ENCODE measurements at regions not wholly inside any gene's neighbourhood (a gene's known extent, or its start where the extent isn't known, plus 50 kb on each side); places are given as distances from the start of the nearest gene placed in this dataset.

DNA sequence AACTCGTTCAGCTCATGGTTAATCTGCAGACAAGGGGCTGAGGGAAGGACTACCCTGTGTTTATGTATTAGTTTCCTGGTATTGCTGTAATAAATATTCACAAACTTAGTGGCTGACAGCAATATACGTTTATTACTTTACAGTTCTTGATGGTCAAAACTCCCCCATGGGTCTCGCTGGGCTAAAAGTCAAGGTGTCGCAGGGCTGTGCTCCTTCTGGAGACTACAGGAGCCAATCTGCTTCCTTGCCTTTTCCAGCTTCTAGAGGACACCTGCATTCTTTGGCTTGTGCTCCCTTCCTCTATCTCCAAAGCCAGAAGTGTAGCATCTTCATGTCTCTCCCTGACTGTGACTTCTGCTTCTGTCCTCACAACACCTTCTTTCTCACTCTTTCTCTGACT, 653.8 kb upstream of the RIOK2 start:
- Histone ChIP-seq H3K27me3 (ENCODE audit: control insufficient read depth in 1 of 2, insufficient read depth in 2 of 2, low read length in 2 of 2) (no peaks in the 10 kb centered on the region), H3K9me3 (ENCODE audit: control insufficient read depth in 1 of 2, low read length in 2 of 2) (no peaks in the 10 kb centered on the region), H3K4me3 (ENCODE audit: low read depth in 1 of 2, low read length in 2 of 2) (no peak overlapping the region), H3K9ac (ENCODE audit: low read depth in 1 of 2, low read length in 2 of 2) (no peak overlapping the region), H3K4me1 (ENCODE audit: control insufficient read depth in 1 of 2, insufficient read depth in 2 of 2, low read length in 2 of 2) (peaks cover 17 to 42% of the 10 kb centered on the region in 2 donors), H3K27ac (ENCODE audit: low read depth, low read length) (no peak overlapping the region), H3K36me3 (ENCODE audit: control insufficient read depth in 1 of 2, insufficient read depth in 2 of 2, low read length in 2 of 2) (no peaks in the 10 kb centered on the region)

DNA sequence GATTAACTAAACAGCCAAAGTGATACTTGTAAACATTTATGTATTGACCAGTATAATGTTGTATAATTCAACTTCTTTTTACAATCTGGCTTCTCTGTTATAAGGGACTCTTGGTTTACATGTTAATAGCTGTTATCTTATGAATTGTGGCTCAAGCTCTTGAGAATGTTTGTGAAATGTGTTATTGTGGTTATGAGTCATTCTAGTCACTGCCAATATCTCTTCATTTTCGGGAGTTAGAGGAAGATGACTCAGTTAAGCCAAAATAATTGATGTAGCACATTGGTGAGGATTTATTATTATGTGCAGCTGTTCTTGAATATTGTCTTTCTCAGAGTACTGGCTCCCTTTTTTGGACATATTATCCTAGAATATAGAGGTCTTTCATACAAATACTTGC, 655.2 kb upstream of the RIOK2 start:
- no peaks in the 10 kb centered on the region for H3K9me3 ChIP-seq (ENCODE audit: control insufficient read depth in 1 of 2, low read length in 2 of 2)
- no peak overlapping the region for H3K4me3 ChIP-seq (ENCODE audit: low read depth in 1 of 2, low read length in 2 of 2)
- H3K36me3 ChIP-seq (ENCODE audit: control insufficient read depth in 1 of 2, insufficient read depth in 2 of 2, low read length in 2 of 2) = no peaks in the 10 kb centered on the region
- no peak overlapping the region for H3K9ac ChIP-seq (ENCODE audit: low read depth in 1 of 2, low read length in 2 of 2)
- H3K4me1 ChIP-seq (ENCODE audit: control insufficient read depth in 1 of 2, insufficient read depth in 2 of 2, low read length in 2 of 2) = peaks cover 17 to 34% of the 10 kb centered on the region in 2 donors
- no peaks in the 10 kb centered on the region for H3K27me3 ChIP-seq (ENCODE audit: control insufficient read depth in 1 of 2, insufficient read depth in 2 of 2, low read length in 2 of 2)
- no peak overlapping the region for H3K27ac ChIP-seq (ENCODE audit: low read depth, low read length)

DNA sequence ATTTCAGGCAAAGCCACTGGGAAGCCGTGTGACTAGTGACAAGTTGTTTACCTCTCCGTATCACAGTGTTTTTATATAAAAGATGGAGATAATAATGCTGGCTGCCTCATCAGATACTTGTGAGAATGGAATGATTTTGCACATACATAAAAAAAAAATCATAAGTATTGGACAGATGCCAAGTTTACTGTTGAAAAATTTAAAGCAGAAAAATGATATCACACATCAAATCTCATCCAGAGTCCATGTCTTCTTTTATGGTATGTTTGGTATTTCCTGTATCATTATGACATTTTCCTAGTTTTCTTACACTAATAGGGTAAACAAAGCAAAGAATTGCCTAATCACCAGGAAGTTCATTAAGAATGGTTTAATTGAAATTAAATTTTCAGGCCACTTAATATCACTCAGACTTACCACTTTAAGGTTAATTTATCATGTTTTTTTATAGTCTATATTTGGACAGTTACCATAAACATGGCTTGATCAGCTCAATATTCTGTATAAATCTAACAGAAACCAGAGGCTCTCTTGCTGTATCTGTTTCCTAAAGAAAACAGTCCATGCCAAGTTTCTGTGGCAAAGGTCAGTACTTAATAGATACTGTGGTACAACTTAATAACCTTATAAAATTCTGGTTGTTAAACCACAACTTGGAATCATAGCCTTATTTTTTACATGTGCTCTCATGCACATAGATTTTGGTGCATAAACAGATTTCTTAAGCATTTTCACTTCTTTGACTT, 656.5 kb upstream of the RIOK2 start:
- Histone ChIP-seq H3K27ac (ENCODE audit: low read depth, low read length) (no peak overlapping the region), H3K36me3 (ENCODE audit: control insufficient read depth in 1 of 2, insufficient read depth in 2 of 2, low read length in 2 of 2) (no peaks in the 10 kb centered on the region), H3K4me3 (ENCODE audit: low read depth in 1 of 2, low read length in 2 of 2) (no peak overlapping the region), H3K4me1 (ENCODE audit: control insufficient read depth in 1 of 2, insufficient read depth in 2 of 2, low read length in 2 of 2) (peaks cover 10 to 24% of the 10 kb centered on the region in 2 donors), H3K27me3 (ENCODE audit: control insufficient read depth in 1 of 2, insufficient read depth in 2 of 2, low read length in 2 of 2) (no peaks in the 10 kb centered on the region), H3K9me3 (ENCODE audit: control insufficient read depth in 1 of 2, low read length in 2 of 2) (no peaks in the 10 kb centered on the region), H3K9ac (ENCODE audit: low read depth in 1 of 2, low read length in 2 of 2) (no peak overlapping the region)

DNA sequence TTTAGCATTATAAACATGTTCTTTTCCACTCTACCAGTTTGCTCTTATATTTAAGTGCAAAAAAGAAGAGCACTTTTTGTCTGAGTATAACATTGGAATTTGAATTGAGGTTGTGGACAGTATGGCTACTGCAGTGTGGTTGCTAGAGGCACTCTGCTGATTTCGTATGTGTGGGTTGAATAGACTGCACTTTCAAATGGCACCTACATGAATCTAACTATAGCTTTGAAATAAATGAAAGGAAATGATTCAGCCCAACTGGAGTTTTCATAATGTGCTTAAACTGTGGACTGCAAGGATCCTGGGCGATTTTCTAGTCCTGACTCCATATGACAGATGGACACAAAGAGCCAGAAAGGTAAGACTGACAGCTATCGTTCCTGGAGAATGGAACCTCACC, 657.6 kb upstream of the RIOK2 start:
- H3K27me3 ChIP-seq (ENCODE audit: control insufficient read depth in 1 of 2, insufficient read depth in 2 of 2, low read length in 2 of 2) = no peaks in the 10 kb centered on the region
- H3K27ac ChIP-seq (ENCODE audit: low read depth, low read length) = no peak overlapping the region
- no peak overlapping the region for H3K9ac ChIP-seq (ENCODE audit: low read depth in 1 of 2, low read length in 2 of 2)
- no peaks in the 10 kb centered on the region for H3K9me3 ChIP-seq (ENCODE audit: control insufficient read depth in 1 of 2, low read length in 2 of 2)
- no peaks in the 10 kb centered on the region for H3K36me3 ChIP-seq (ENCODE audit: control insufficient read depth in 1 of 2, insufficient read depth in 2 of 2, low read length in 2 of 2)
- H3K4me1 ChIP-seq (ENCODE audit: control insufficient read depth in 1 of 2, insufficient read depth in 2 of 2, low read length in 2 of 2) = peaks cover 10 to 24% of the 10 kb centered on the region in 2 donors
- no peak overlapping the region for H3K4me3 ChIP-seq (ENCODE audit: low read depth in 1 of 2, low read length in 2 of 2)

DNA sequence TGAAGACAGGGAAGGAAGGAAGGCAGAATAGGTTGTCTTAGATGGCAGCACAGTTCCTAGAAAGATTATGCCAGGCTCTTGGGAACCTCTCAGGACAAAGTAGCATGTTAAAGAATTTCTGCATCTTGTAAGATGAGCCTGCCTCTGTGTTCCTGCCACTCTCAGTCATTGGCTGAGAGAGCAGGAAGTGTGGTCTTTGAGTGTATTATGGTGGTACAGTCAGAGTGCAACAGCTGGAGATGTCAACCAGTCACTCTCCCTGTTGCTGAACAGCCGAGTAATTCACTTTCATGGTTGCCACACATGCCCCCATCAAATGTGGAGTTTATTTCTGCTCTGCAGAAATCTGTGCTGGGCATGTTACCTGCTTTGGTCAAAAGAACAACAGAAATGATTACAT, 659.6 kb upstream of the RIOK2 start:
- Histone ChIP-seq H3K9me3 (ENCODE audit: control insufficient read depth in 1 of 2, low read length in 2 of 2) (no peaks in the 10 kb centered on the region), H3K27ac (ENCODE audit: low read depth, low read length) (no peak overlapping the region), H3K9ac (ENCODE audit: low read depth in 1 of 2, low read length in 2 of 2) (no peak overlapping the region)

DNA sequence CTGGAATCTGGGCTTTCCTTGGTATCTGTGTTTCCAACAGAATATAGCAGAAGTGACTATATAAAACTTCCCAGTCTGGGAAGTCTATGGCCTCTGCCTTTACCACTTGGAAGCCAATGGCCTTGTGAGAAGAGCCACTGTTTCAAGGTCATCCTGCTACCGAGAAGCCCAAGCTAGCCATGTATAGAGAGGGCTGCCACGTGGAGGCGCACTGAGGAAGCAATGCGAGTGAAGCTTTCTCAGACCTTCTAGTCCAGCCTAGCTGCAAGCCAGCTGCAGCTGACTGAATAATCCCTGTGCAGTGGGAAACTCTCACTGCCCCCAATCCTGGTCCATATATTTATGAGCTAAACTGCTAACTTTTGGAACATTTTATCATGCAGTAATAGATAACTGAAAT, 661.8 kb upstream of the RIOK2 start:
- H3K36me3 ChIP-seq (ENCODE audit: control insufficient read depth in 1 of 2, insufficient read depth in 2 of 2, low read length in 2 of 2) = no peaks in the 10 kb centered on the region
- no peak overlapping the region for H3K27ac ChIP-seq (ENCODE audit: low read depth, low read length)
- H3K9ac ChIP-seq (ENCODE audit: low read depth in 1 of 2, low read length in 2 of 2) = no peak overlapping the region
- no peaks in the 10 kb centered on the region for H3K9me3 ChIP-seq (ENCODE audit: control insufficient read depth in 1 of 2, low read length in 2 of 2)
- H3K27me3 ChIP-seq (ENCODE audit: control insufficient read depth in 1 of 2, insufficient read depth in 2 of 2, low read length in 2 of 2) = no peaks in the 10 kb centered on the region
- peaks cover 0 to 9% of the 10 kb centered on the region in 2 donors for H3K4me1 ChIP-seq (ENCODE audit: control insufficient read depth in 1 of 2, insufficient read depth in 2 of 2, low read length in 2 of 2)
- H3K4me3 ChIP-seq (ENCODE audit: low read depth in 1 of 2, low read length in 2 of 2) = no peak overlapping the region

More for the DNA sequence above, 659.6 kb upstream of the RIOK2 start:
- peaks cover 10 to 24% of the 10 kb centered on the region in 2 donors for H3K4me1 ChIP-seq (ENCODE audit: control insufficient read depth in 1 of 2, insufficient read depth in 2 of 2, low read length in 2 of 2)
- H3K27me3 ChIP-seq (ENCODE audit: control insufficient read depth in 1 of 2, insufficient read depth in 2 of 2, low read length in 2 of 2) = no peaks in the 10 kb centered on the region
- H3K36me3 ChIP-seq (ENCODE audit: control insufficient read depth in 1 of 2, insufficient read depth in 2 of 2, low read length in 2 of 2) = no peaks in the 10 kb centered on the region
- no peak overlapping the region for H3K4me3 ChIP-seq (ENCODE audit: low read depth in 1 of 2, low read length in 2 of 2)

DNA sequence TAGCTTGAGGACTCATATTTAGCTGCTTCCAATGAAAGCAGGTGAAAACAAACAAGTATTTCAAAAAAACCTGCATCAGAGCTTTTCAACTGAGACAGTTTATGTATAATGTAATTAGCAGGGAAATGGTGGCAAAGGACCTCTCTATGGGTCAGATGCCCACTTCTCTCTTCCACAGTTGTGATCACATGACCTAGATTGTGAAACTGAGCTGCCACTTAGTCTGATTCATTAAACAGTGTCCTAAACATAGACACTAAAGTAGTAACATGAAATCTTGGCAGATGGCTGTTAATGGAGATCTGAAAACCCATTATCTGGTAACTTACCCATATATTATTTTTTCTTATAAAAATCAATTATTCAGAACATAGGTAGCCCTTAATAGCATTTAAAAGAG, 663.6 kb upstream of the RIOK2 start:
- H3K9ac ChIP-seq (ENCODE audit: low read depth in 1 of 2, low read length in 2 of 2) = no peak overlapping the region
- H3K4me1 ChIP-seq (ENCODE audit: control insufficient read depth in 1 of 2, insufficient read depth in 2 of 2, low read length in 2 of 2) = no peaks in the 10 kb centered on the region
- H3K9me3 ChIP-seq (ENCODE audit: control insufficient read depth in 1 of 2, low read length in 2 of 2) = no peaks in the 10 kb centered on the region

DNA sequence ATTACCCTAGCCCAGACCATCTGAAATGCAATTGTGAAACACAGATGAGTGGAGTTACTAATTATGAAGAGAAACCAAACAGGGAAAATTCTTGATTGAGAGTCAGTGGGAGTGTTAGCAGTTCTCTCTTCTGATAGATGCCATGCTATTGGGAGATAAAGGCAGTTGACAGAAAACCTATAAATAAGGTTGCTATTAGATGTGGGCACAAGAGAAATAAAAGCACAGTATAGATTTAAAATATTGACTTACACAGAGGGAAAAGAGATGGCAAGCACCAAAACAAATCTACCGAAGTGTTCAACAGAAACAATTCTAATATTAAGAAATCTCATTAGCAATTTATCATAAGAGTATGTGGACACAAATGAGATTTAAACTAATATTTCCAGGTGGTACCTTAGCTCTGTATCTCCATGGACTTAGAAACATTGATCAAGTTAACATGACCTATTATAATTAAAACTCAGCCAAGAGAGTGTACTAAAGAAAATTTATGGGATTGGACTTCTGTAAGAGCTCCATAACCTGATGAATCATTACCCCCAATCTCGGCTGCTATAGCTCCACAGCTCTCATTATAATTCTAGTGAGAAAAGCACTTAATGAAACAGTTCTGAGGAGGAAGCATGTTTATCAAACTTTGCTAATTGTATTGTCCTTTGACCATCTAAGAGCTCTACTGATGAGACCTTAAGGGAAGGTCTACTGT, 665.0 kb upstream of the RIOK2 start:
- H3K9ac ChIP-seq (ENCODE audit: low read depth in 1 of 2, low read length in 2 of 2) = no peak overlapping the region
- H3K4me3 ChIP-seq (ENCODE audit: low read depth in 1 of 2, low read length in 2 of 2) = no peak overlapping the region
- no peak overlapping the region for H3K27ac ChIP-seq (ENCODE audit: low read depth, low read length)
- H3K9me3 ChIP-seq (ENCODE audit: control insufficient read depth in 1 of 2, low read length in 2 of 2) = no peaks in the 10 kb centered on the region
- H3K27me3 ChIP-seq (ENCODE audit: control insufficient read depth in 1 of 2, insufficient read depth in 2 of 2, low read length in 2 of 2) = no peaks in the 10 kb centered on the region
- no peaks in the 10 kb centered on the region for H3K4me1 ChIP-seq (ENCODE audit: control insufficient read depth in 1 of 2, insufficient read depth in 2 of 2, low read length in 2 of 2)
- no peaks in the 10 kb centered on the region for H3K36me3 ChIP-seq (ENCODE audit: control insufficient read depth in 1 of 2, insufficient read depth in 2 of 2, low read length in 2 of 2)

More for the DNA sequence above, 663.6 kb upstream of the RIOK2 start:
- Histone ChIP-seq H3K27me3 (ENCODE audit: control insufficient read depth in 1 of 2, insufficient read depth in 2 of 2, low read length in 2 of 2) (no peaks in the 10 kb centered on the region), H3K36me3 (ENCODE audit: control insufficient read depth in 1 of 2, insufficient read depth in 2 of 2, low read length in 2 of 2) (no peaks in the 10 kb centered on the region), H3K27ac (ENCODE audit: low read depth, low read length) (no peak overlapping the region), H3K4me3 (ENCODE audit: low read depth in 1 of 2, low read length in 2 of 2) (no peak overlapping the region)

DNA sequence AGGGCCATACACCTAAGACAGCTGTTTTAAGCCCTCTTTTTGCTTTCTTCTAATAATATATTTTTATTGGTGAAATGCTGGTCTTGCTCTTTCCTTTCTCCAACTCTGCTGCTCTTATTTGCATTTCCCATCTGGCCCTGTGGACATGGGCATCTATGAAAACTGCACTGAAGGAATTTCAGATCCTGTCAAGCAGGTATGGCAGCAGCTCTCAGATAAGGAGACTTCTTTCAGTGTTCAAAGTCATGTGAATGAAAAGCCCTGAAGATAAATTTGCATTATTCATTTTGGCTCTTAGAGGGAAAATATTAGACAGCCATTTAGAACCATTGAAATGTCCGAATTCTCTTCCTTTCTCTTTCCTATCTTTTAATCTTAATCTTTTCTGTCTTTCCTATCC, 668.0 kb upstream of the RIOK2 start:
- Histone ChIP-seq H3K9me3 (ENCODE audit: control insufficient read depth in 1 of 2, low read length in 2 of 2) (no peaks in the 10 kb centered on the region), H3K4me3 (ENCODE audit: low read depth in 1 of 2, low read length in 2 of 2) (no peak overlapping the region), H3K36me3 (ENCODE audit: control insufficient read depth in 1 of 2, insufficient read depth in 2 of 2, low read length in 2 of 2) (no peaks in the 10 kb centered on the region), H3K9ac (ENCODE audit: low read depth in 1 of 2, low read length in 2 of 2) (no peak overlapping the region), H3K27me3 (ENCODE audit: control insufficient read depth in 1 of 2, insufficient read depth in 2 of 2, low read length in 2 of 2) (no peaks in the 10 kb centered on the region), H3K27ac (ENCODE audit: low read depth, low read length) (no peak overlapping the region), H3K4me1 (ENCODE audit: control insufficient read depth in 1 of 2, insufficient read depth in 2 of 2, low read length in 2 of 2) (no peaks in the 10 kb centered on the region)

DNA sequence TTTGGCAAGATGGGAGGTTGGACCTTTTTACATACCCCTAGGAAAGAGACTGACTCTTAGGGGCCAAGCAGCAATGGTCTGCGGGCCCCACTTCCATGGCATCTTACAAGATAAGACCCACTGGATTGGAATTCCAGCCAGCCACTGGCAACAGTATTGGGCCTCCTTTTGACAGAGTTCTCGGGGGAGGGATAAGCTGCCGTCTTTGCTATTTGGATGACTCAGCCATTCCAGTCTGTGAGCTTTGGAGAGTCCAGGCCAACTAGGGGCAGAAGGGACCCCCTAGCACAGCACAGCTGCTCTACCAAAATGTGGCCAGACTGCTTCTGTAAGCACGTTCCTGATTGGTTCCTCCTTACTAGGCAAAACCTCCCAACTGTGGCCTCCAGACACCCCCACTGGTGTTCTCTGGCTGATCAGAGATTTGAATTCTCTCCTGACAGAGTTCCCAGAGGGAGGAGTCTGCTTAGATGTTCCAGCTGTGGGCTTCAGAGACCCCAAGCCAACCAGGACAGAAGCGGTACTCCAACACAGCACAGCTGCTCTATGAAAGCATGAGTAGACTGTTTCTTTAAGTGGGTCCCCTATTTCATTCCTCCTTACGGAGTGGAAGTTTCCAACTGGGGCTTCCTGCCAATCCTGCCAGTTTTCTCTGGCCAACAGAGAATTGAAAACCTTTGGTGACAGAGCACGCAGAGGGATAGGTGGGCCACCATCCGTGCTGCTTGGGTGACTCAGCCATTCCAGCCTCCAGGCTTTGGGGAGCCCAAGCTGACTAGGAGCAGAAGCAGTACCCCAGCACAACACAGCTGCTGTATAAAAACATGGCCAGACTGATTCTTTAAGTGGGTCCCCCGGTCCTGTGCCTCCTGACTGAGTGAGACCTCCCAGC, 672.1 kb upstream of the RIOK2 start:
- H3K4me1 ChIP-seq (ENCODE audit: control insufficient read depth in 1 of 2, insufficient read depth in 2 of 2, low read length in 2 of 2) = no peaks in the 10 kb centered on the region
- H3K9ac ChIP-seq (ENCODE audit: low read depth in 1 of 2, low read length in 2 of 2) = no peak overlapping the region
- no peak overlapping the region for H3K27ac ChIP-seq (ENCODE audit: low read depth, low read length)
- peaks cover 0 to 5% of the 10 kb centered on the region in 2 donors for H3K9me3 ChIP-seq (ENCODE audit: control insufficient read depth in 1 of 2, low read length in 2 of 2)
- no peak overlapping the region for H3K4me3 ChIP-seq (ENCODE audit: low read depth in 1 of 2, low read length in 2 of 2)
- no peaks in the 10 kb centered on the region for H3K36me3 ChIP-seq (ENCODE audit: control insufficient read depth in 1 of 2, insufficient read depth in 2 of 2, low read length in 2 of 2)
- H3K27me3 ChIP-seq (ENCODE audit: control insufficient read depth in 1 of 2, insufficient read depth in 2 of 2, low read length in 2 of 2) = no peaks in the 10 kb centered on the region

Measured in duodenal mucosa (tissue), 2 donors.